SU-DHL-6 (cell line): ENCODE measurements at regions not wholly inside any gene's neighbourhood (a gene's known extent, or its start where the extent isn't known, plus 50 kb on each side); places are given as distances from the start of the nearest gene placed in this dataset.

Experiments used
- EZH2phosphoT487 ChIP-seq: fragments of 200-600 bp; sonication (generic), shearing (Covaris generic); conservative IDR thresholded peaks from 2 replicates; pipeline ENCODE4 v1.6.1; 2018; ENCODE audit warnings: mild to moderate bottlenecking, antibody characterized with exemption, low read length, moderate library complexity, mixed read lengths
- TF ChIP-seq, protein P1 (sequence below): fragments of 200-600 bp; sonication (generic); IDR thresholded peaks from one replicate; pipeline ENCODE4 v1.5.1; 2017; ENCODE audit warnings: antibody characterized with exemption, mild to moderate bottlenecking, low read length, moderate library complexity; ENCODE audit not compliant: insufficient read depth, poor library complexity, severe bottlenecking

DNA sequence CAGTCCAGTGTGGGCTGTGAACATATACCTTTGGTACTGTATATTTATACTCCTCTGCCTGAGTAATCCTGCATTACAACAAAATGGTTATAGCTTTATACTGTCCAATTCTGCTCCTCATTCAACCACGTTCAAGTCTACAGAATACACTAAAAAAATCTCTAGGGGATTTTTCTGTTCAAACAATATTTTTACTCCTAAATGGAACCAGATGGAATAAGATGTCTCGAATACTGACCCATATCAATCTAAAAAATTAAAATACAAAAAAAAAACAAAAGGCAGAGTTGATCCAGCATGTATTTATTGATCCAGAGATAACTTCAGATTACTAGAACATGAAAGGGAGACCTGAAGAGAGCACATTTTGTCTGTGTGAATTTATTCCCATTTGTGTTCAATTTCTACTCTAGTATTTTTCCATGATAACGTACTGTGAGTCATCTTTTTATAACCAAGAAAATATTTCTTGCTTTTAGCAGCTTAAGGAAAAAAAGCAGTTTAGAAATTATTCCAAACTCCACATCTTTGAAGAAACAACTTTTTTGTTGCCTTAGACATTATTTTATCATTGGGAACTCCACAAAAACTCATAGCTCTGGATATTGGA is 910.7 kb downstream of the TBL1XR1 start:
- TF ChIP-seq, protein P1, sequence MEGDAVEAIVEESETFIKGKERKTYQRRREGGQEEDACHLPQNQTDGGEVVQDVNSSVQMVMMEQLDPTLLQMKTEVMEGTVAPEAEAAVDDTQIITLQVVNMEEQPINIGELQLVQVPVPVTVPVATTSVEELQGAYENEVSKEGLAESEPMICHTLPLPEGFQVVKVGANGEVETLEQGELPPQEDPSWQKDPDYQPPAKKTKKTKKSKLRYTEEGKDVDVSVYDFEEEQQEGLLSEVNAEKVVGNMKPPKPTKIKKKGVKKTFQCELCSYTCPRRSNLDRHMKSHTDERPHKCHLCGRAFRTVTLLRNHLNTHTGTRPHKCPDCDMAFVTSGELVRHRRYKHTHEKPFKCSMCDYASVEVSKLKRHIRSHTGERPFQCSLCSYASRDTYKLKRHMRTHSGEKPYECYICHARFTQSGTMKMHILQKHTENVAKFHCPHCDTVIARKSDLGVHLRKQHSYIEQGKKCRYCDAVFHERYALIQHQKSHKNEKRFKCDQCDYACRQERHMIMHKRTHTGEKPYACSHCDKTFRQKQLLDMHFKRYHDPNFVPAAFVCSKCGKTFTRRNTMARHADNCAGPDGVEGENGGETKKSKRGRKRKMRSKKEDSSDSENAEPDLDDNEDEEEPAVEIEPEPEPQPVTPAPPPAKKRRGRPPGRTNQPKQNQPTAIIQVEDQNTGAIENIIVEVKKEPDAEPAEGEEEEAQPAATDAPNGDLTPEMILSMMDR, result no peak
- no peak for TF ChIP-seq EZH2phosphoT487
